ENCODE measurements at regions not wholly inside any gene's neighbourhood (a gene's known extent, or its start where the extent isn't known, plus 50 kb on each side); places are given as distances from the start of the nearest gene placed in this dataset.

GRCh38 chr4:22094217-22094616, 145.6 kb upstream of the KCNIP4 start:
- dilution Hi-C loops (cut with MboI; ENCODE audit: extremely low pct_ligation_motif_present, low sequenced_read_pairs) (no loop called here), intact Hi-C loops (cut with micrococcal nuclease) (no loop called here)
- TF ChIP-seq GATA2 (IDR thresholded peaks at IDR 0.05; ENCODE audit: insufficient read depth, insufficient read length, low read depth, low read length) = no peak
- TF ChIP-seq JUN (IDR thresholded peaks at IDR 0.05; ENCODE audit: borderline replicate concordance, insufficient read depth, insufficient read length, low read depth) = no peak
- TF ChIP-seq, protein P1, sequence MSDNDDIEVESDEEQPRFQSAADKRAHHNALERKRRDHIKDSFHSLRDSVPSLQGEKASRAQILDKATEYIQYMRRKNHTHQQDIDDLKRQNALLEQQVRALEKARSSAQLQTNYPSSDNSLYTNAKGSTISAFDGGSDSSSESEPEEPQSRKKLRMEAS (IDR thresholded peaks at IDR 0.05; ENCODE audit: insufficient read depth, insufficient read length) = no peak
- TF ChIP-seq, protein P2, sequence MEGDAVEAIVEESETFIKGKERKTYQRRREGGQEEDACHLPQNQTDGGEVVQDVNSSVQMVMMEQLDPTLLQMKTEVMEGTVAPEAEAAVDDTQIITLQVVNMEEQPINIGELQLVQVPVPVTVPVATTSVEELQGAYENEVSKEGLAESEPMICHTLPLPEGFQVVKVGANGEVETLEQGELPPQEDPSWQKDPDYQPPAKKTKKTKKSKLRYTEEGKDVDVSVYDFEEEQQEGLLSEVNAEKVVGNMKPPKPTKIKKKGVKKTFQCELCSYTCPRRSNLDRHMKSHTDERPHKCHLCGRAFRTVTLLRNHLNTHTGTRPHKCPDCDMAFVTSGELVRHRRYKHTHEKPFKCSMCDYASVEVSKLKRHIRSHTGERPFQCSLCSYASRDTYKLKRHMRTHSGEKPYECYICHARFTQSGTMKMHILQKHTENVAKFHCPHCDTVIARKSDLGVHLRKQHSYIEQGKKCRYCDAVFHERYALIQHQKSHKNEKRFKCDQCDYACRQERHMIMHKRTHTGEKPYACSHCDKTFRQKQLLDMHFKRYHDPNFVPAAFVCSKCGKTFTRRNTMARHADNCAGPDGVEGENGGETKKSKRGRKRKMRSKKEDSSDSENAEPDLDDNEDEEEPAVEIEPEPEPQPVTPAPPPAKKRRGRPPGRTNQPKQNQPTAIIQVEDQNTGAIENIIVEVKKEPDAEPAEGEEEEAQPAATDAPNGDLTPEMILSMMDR (IDR thresholded peaks at IDR 0.05; ENCODE audit: extremely low read depth in 1 of 2, insufficient read depth in 1 of 2, low read depth in 1 of 2, low read length in 2 of 2) = no peak
- no peak for TF ChIP-seq MYC (IDR thresholded peaks at IDR 0.05; ENCODE audit: low read depth, low read length)
- TF ChIP-seq POLR2A (IDR thresholded peaks at IDR 0.05; ENCODE audit: low read depth, low read length) = no peak
- TF ChIP-seq EZH2 (IDR thresholded peaks at IDR 0.05; ENCODE audit: borderline replicate concordance, low read depth, low read length, severe bottlenecking) = no peak
- TF ChIP-seq POLR2AphosphoS5 (IDR thresholded peaks at IDR 0.05; ENCODE audit: insufficient read depth, low read depth, low read length) = no peak
- TF ChIP-seq FOS (IDR thresholded peaks at IDR 0.05; ENCODE audit: borderline replicate concordance, insufficient read depth, low read length) = no peak
- Histone ChIP-seq H3K9ac (replicated peaks; ENCODE audit: extremely low read depth, insufficient read depth, low read length) (no peak overlapping the region), H3K27ac (ENCODE audit: insufficient read depth, low read depth, low read length) (no peak overlapping the region), H3K9me1 (replicated peaks; ENCODE audit: control insufficient read depth, extremely low read depth, insufficient read depth, low read length) (no peaks in the 10 kb centered on the region), H3K4me1 (ENCODE audit: control insufficient read depth, extremely low read depth, insufficient read depth, low read length) (no peaks in the 10 kb centered on the region), H3K27me3 (ENCODE audit: control insufficient read depth in 2 of 2, insufficient read depth in 2 of 2, low read length in 2 of 2) (no peaks in the 10 kb centered on the region), H3K79me2 (ENCODE audit: control insufficient read depth, insufficient read depth, low read length) (no peaks in the 10 kb centered on the region), H3K36me3 (ENCODE audit: control insufficient read depth in 2 of 2, extremely low read depth in 1 of 2, insufficient read depth in 2 of 2, low read length in 2 of 2) (no peaks in the 10 kb centered on the region), H3K4me2 (ENCODE audit: insufficient read depth, low read length) (no peak overlapping the region), H3K4me3 (replicated peaks in 1 of 3; ENCODE audit: insufficient read depth in 1 of 3, low read depth in 1 of 3, low read length in 3 of 3) (no peak overlapping the region), H3K9me3 (replicated peaks; ENCODE audit: control insufficient read depth, insufficient read depth, low read length) (no peaks in the 10 kb centered on the region), H4K20me1 (replicated peaks; ENCODE audit: control insufficient read depth, extremely low read depth, insufficient read depth, low read length) (no peaks in the 10 kb centered on the region), H2AFZ (ENCODE audit: low read depth, low read length) (no peak overlapping the region)
- ChIA-PET CTCF (no interaction called here), POLR2A (no interaction called here)
- no TSS peak for BruUV-seq (replicated peaks)
- FAIRE-seq = no peak
- no peak for DNase-seq (ENCODE audit: low read depth, low spot score)

Measured in endothelial cell of umbilical vein (primary cell).